GM19372 (cell line): ENCODE measurements at regions not wholly inside any gene's neighbourhood (a gene's known extent, or its start where the extent isn't known, plus 50 kb on each side); places are given as distances from the start of the nearest gene placed in this dataset.

Experiments used
- ATAC-seq: cut with Tn5 transposase; IDR thresholded peaks from one replicate; pipeline ENCODE4 v1.9.1; 2021; ENCODE audit warnings: mild to moderate bottlenecking, low read depth, moderate library complexity; ENCODE audit not compliant: unreplicated experiment

GRCh38 chr16:48011466-48011865, 144.3 kb downstream of the ABCC12 start:
- no peak for ATAC-seq

GRCh38 chr16:48008011-48008525, 147.7 kb downstream of the ABCC12 start:
- ATAC-seq = no peak

GRCh38 chr16:48004141-48004695, 151.6 kb downstream of the ABCC12 start:
- no peak for ATAC-seq

- no peak for ATAC-seq
Observed at GRCh38 chr16:48003206-48003907, 152.4 kb downstream of the ABCC12 start.

- ATAC-seq = no peak
Observed at GRCh38 chr16:48001324-48001895, 154.4 kb downstream of the ABCC12 start.

- no peak for ATAC-seq
Observed at GRCh38 chr16:48000622-48001021, 155.2 kb downstream of the ABCC12 start.

- no peak for ATAC-seq
Observed at GRCh38 chr16:47999595-47999994, 156.2 kb downstream of the ABCC12 start.

GRCh38 chr16:47995354-47995753, 160.4 kb downstream of the ABCC12 start:
- ATAC-seq = no peak

- no peak for ATAC-seq
Observed at GRCh38 chr16:47991491-47991890, 164.3 kb downstream of the ABCC12 start.

GRCh38 chr16:47990676-47991075, 165.1 kb downstream of the ABCC12 start:
- ATAC-seq = no peak

- ATAC-seq = no peak
Observed at GRCh38 chr16:47987136-47987535, 168.7 kb downstream of the ABCC12 start.

GRCh38 chr16:47986031-47986430, 169.8 kb downstream of the ABCC12 start:
- ATAC-seq = no peak

GRCh38 chr16:47984669-47985068, 171.1 kb downstream of the ABCC12 start:
- ATAC-seq = no peak

- no peak for ATAC-seq
Observed at GRCh38 chr16:47983999-47984580, 171.7 kb downstream of the ABCC12 start.

- no peak for ATAC-seq
Observed at GRCh38 chr16:47980212-47980611, 175.6 kb downstream of the ABCC12 start.

- ATAC-seq = no peak
Observed at GRCh38 chr16:47979616-47980182, 176.1 kb downstream of the ABCC12 start.

GRCh38 chr16:47979164-47979520, 176.7 kb downstream of the ABCC12 start:
- no peak for ATAC-seq

- ATAC-seq = no peak
Observed at GRCh38 chr16:47978491-47979163, 177.2 kb downstream of the ABCC12 start.

GRCh38 chr16:47977802-47978201, 178.0 kb downstream of the ABCC12 start:
- no peak for ATAC-seq

GRCh38 chr16:47976636-47977210, 179.1 kb downstream of the ABCC12 start:
- no peak for ATAC-seq
